ENCODE measurements at regions not wholly inside any gene's neighbourhood (a gene's known extent, or its start where the extent isn't known, plus 50 kb on each side); places are given as distances from the start of the nearest gene placed in this dataset.

- peaks cover 0 to 41% (median 0%) of the 10 kb centered on the region in 9 donors for H3K36me3 ChIP-seq
- no peak overlapping the region for H3K4me3 ChIP-seq
- H3K9me3 ChIP-seq: no peaks in the 10 kb centered on the region
- 64 to 68% methylated on average over 5 of the region's 5 CpGs for WGBS, 2 donors
- intact Hi-C loops (cut with DNase I): loop anchor here in 2 of 10 donors (10.0 kb wide), 1 partner anchor 213 kb away; no protein-coding TSS in a partner anchor
- ATAC-seq: no peak
- peaks cover 5 to 79% (median 57%) of the 10 kb centered on the region in 9 donors for H3K4me1 ChIP-seq
- H3K27ac ChIP-seq: peak overlapping the region in 1 of 10 donors; percentile 4
- no peak for DNase-seq
- H3K27me3 ChIP-seq: no peaks in the 10 kb centered on the region
- TF ChIP-seq CTCF (IDR thresholded peaks at IDR 0.05): no peak
Observed at GRCh38 chr2:196288006-196288538, 116.7 kb upstream of the STK17B start.

GRCh38 chr2:196289000-196289399 lies 117.6 kb upstream of the STK17B start:
- peaks cover 0 to 41% (median 0%) of the 10 kb centered on the region in 9 donors for H3K36me3 ChIP-seq
- DNase-seq (no peak), ATAC-seq (no peak)
- TF ChIP-seq CTCF (IDR thresholded peaks at IDR 0.05): no peak
- H3K27me3 ChIP-seq: no peaks in the 10 kb centered on the region
- H3K9me3 ChIP-seq: no peaks in the 10 kb centered on the region
- intact Hi-C loops (cut with DNase I): loop anchor here in 2 of 10 donors (10.0 kb wide), 1 partner anchor 214 kb away; no protein-coding TSS in a partner anchor
- peak overlapping the region in 2 of 10 donors; percentile 32 to 51 for H3K27ac ChIP-seq
- peaks cover 5 to 75% (median 53%) of the 10 kb centered on the region in 9 donors for H3K4me1 ChIP-seq
- no peak overlapping the region for H3K4me3 ChIP-seq
- WGBS, 2 donors: 57 to 69% methylated on average over 2 of the region's 2 CpGs

DNA sequence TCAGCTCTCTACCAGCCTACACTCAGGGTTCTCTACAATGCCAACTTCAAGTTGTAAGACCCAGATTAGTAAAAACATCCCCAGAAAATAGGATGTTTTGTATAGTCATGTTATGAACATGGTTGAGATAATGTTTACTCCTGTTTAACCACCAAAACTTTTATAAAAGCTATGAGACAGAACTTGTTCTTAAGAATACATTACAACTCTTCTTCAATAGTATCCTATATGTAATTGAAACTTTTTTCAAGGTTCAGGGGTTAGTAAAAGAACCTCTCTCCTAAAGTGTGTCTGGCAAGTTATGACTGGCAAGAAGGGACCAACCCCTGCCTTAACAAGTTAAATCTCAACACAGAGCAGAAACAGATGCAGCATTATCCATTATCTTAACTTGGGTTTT lies 118.8 kb upstream of the STK17B start:
- H3K27me3 ChIP-seq: no peaks in the 10 kb centered on the region
- H3K27ac ChIP-seq: peak overlapping the region in 8 of 10 donors; percentile 9 to 69 (median 42)
- DNase-seq: no peak
- peaks cover 0 to 72% (median 42%) of the 10 kb centered on the region in 9 donors for H3K4me1 ChIP-seq
- no peak for ATAC-seq
- intact Hi-C loops (cut with DNase I): loop anchor here in 4 of 10 donors (10.0 kb wide), 3 partner anchors 215 to 465 kb away; partner anchors contain the start of gene HECW2 (in 1 of the 4)
- peaks cover 0 to 52% (median 0%) of the 10 kb centered on the region in 9 donors for H3K36me3 ChIP-seq
- H3K9me3 ChIP-seq: no peaks in the 10 kb centered on the region
- no peak overlapping the region for H3K4me3 ChIP-seq
- no peak for TF ChIP-seq CTCF (IDR thresholded peaks at IDR 0.05)

- Histone ChIP-seq H3K36me3 (peaks cover 0 to 56% (median 0%) of the 10 kb centered on the region in 9 donors), H3K4me1 (peaks cover 0 to 71% (median 37%) of the 10 kb centered on the region in 9 donors), H3K4me3 (no peak overlapping the region), H3K27me3 (no peaks in the 10 kb centered on the region), H3K9me3 (no peaks in the 10 kb centered on the region), H3K27ac (peak overlapping the region in 9 of 10 donors; percentile 14 to 69 (median 33))
- no peak for TF ChIP-seq CTCF (IDR thresholded peaks at IDR 0.05)
- 58 to 70% methylated on average over 1 of the region's 1 CpG for WGBS, 2 donors
- peak in 1 of 2 donors; percentile 29 for DNase-seq
- intact Hi-C loops (cut with DNase I): loop anchor here in 4 of 10 donors (10.0 kb wide), 3 partner anchors 216 to 464 kb away; partner anchors contain the start of gene HECW2 (in 1 of the 4)
- peak; percentile 39 to 90 (median 79) for ATAC-seq
Observed at GRCh38 chr2:196290569-196290968, 119.2 kb upstream of the STK17B start.
